Tibial nerve (tissue), 4 donors: ENCODE measurements at regions not wholly inside any gene's neighbourhood (a gene's known extent, or its start where the extent isn't known, plus 50 kb on each side); places are given as distances from the start of the nearest gene placed in this dataset.

ENCODE experiments used
- CTCF ChIP-seq, 5 experiments: fragments of 200-600 bp in 3 of 5; fragments of 450-650 bp in 2 of 5; sonication (generic) in 3 of 5; IDR thresholded peaks; one replicate each; pipeline ENCODE4 v1.5.1; 2016 to 2019; ENCODE audit warnings: antibody characterized with exemption in 5 of 5, mild to moderate bottlenecking in 3 of 5, moderate library complexity in 2 of 5
- EP300 ChIP-seq, 2 donors: sonication (generic); formaldehyde crosslinking; IDR thresholded peaks; one replicate each; pipeline ENCODE4 v1.6.1; 2017; ENCODE audit warnings: antibody characterized with exemption in 2 of 2, mild to moderate bottlenecking in 1 of 2

- TF ChIP-seq CTCF (IDR thresholded peaks at IDR 0.05) (no peak), EP300 (IDR thresholded peaks at IDR 0.05) (no peak)
Observed at GRCh38 chr3:104825116-104825515, 541.6 kb upstream of the ALCAM start.
